GM06990 (cell line): ENCODE measurements at regions not wholly inside any gene's neighbourhood (a gene's known extent, or its start where the extent isn't known, plus 50 kb on each side); places are given as distances from the start of the nearest gene placed in this dataset.

Experiments used
- DNase-seq: peaks from one replicate; pipeline ENCODE4 v3.0.0-alpha.2; 2011; ENCODE audit not compliant: insufficient read length; ENCODE audit errors: extremely low read depth
- H3K27me3 ChIP-seq: replicated peaks from 2 replicates; pipeline ENCODE4 v1.6.0; 2011; ENCODE audit warnings: low read length; ENCODE audit not compliant: control insufficient read depth, insufficient read depth
- H3K36me3 ChIP-seq: 2 replicates; pipeline ENCODE4 v1.5.1; 2011; ENCODE audit warnings: low read length; ENCODE audit not compliant: control insufficient read depth, insufficient read depth
- H3K4me3 ChIP-seq: replicated peaks from 2 replicates; pipeline ENCODE4 v1.5.1; 2011; ENCODE audit warnings: low read depth, mild to moderate bottlenecking, control low read depth, low read length
- TF ChIP-seq, protein P1 (sequence below): IDR thresholded peaks from 2 replicates; pipeline ENCODE4 v1.5.1; 2011; ENCODE audit warnings: low read length, control low read depth, mild to moderate bottlenecking, inconsistent platforms; ENCODE audit not compliant: insufficient read depth, poor library complexity, severe bottlenecking

DNA sequence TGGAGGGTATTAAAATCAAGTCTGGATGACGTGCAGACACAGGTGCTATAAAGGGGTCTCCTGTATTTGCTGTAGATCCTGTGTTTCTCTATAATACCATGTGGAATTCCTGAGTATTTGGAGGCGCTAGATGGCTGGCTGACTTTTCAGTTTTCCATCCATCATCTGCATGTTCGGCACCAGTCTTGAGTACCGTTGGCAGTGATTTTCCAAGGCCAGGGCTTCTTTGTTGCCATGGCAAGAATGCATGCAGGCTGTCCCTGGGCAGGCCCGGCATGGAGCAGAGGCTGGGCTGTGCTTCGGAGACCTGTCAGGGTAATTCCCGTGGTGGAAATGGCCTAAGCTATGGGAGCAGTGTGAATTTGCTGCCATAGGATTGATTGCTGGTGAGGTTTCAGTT lies 405.9 kb upstream of the HS6ST1 start:
- Histone ChIP-seq H3K27me3 (no peaks in the 10 kb centered on the region), H3K36me3 (no peaks in the 10 kb centered on the region), H3K4me3 (no peak overlapping the region)
- TF ChIP-seq, protein P1, sequence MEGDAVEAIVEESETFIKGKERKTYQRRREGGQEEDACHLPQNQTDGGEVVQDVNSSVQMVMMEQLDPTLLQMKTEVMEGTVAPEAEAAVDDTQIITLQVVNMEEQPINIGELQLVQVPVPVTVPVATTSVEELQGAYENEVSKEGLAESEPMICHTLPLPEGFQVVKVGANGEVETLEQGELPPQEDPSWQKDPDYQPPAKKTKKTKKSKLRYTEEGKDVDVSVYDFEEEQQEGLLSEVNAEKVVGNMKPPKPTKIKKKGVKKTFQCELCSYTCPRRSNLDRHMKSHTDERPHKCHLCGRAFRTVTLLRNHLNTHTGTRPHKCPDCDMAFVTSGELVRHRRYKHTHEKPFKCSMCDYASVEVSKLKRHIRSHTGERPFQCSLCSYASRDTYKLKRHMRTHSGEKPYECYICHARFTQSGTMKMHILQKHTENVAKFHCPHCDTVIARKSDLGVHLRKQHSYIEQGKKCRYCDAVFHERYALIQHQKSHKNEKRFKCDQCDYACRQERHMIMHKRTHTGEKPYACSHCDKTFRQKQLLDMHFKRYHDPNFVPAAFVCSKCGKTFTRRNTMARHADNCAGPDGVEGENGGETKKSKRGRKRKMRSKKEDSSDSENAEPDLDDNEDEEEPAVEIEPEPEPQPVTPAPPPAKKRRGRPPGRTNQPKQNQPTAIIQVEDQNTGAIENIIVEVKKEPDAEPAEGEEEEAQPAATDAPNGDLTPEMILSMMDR = no peak
- DNase-seq = no peak

DNA sequence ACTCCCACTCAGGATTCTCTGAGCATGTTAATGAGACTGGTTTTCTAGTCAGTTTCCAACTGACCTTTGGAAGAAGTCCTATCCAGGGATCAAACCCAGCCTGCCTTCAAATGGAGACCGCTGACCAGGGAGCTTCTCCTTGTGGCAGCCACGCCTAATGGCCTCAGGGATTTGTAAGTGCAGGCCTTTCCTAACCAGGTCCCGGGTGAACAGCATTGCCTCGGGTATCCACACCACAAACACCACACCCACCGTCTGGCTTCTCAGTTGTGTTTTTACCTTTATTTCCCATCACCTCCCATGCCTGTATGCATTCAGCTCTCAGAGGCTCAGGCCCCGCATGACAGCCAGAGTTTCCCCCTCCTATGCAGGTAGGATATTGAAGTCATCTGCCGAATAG lies 406.3 kb upstream of the HS6ST1 start:
- Histone ChIP-seq H3K27me3 (no peaks in the 10 kb centered on the region), H3K4me3 (no peak overlapping the region), H3K36me3 (no peaks in the 10 kb centered on the region)
- TF ChIP-seq, protein P1 = no peak
- DNase-seq = no peak

DNA sequence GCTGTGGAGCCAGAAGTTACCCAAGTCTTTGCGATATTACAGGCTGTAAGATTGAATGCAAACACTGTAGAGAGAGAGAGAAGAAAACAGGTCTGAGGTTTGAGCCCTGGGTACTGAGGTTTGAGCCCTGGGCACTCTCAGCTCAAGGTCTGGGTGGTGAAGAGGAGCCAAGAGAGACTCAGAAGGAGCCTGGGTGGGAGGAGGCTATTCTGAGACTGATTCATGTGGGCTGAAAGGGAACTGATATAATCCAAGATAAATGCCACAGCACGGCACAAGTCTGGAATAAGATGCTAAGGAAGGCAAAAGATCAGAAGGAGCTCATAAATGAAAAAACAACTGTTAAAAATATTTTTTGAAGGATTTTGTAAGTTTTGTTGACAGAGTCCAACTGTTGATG lies 407.6 kb upstream of the HS6ST1 start:
- H3K27me3 ChIP-seq = no peaks in the 10 kb centered on the region
- TF ChIP-seq, protein P1 = no peak
- DNase-seq = no peak
- H3K36me3 ChIP-seq = no peaks in the 10 kb centered on the region
- H3K4me3 ChIP-seq = no peak overlapping the region

DNA sequence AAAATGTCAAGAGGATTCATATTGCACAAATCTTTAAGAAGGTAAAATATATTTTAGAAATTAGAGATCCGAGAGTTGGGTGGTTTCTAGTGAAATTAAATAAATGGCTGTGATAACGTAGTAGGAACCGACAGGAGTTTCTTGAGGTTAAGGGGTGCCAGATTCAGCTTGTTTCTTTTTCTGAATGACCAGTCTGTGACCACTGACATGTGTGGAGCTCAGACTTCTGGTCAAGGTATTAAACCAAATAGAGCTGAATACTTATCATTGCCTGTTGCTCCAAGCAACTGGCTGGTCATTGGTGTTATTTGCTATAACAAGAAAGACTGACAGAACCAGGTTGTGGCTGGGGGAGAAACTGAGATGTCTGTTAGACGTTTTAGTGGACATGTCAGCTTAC lies 408.2 kb upstream of the HS6ST1 start:
- Histone ChIP-seq H3K27me3 (no peaks in the 10 kb centered on the region), H3K36me3 (no peaks in the 10 kb centered on the region), H3K4me3 (no peak overlapping the region)
- no peak for DNase-seq
- TF ChIP-seq, protein P1 = no peak

DNA sequence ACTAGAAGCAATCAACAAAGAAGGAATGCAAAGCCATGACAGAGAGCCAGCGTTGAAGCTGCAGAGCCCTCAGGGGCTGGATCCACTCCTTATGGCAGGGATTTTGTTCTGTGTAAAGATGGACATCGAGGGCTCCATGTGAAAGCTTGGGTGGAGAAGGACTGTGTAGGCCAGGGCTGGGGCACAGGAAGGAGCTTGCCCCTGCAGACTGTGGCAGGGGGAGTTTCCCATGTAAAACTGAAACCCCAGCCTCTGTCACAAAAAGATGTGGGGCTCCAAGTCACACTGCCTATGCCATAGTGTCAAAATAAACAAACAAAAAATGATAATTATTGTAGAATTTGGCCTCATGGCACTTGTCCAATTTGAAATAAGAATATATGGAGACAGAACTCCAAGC lies 408.7 kb upstream of the HS6ST1 start:
- Histone ChIP-seq H3K4me3 (no peak overlapping the region), H3K27me3 (no peaks in the 10 kb centered on the region), H3K36me3 (no peaks in the 10 kb centered on the region)
- TF ChIP-seq, protein P1 = no peak
- DNase-seq = no peak

DNA sequence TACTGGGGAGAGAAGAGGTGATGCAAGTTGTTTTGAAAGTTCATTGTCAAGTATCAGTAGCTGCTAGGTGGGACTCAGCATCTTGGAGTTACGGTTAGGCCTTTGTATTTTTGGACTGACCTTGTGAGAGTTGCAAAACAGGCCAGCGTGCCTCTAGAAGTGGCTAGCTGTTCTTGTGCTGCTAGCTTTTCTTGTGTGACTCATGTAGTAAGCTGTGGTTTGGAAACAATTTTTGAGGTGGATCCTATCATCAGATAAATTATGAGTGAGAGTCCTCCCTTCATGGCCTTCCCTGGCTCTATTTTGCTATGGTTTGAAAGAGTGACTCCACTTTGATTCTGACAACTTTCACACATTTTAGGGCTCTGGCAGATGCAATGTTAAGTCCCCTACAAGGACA lies 409.2 kb upstream of the HS6ST1 start:
- no peak for DNase-seq
- Histone ChIP-seq H3K36me3 (no peaks in the 10 kb centered on the region), H3K27me3 (no peaks in the 10 kb centered on the region), H3K4me3 (no peak overlapping the region)
- TF ChIP-seq, protein P1 = no peak
